WTC11 (cell line): ENCODE measurements at regions not wholly inside any gene's neighbourhood (a gene's known extent, or its start where the extent isn't known, plus 50 kb on each side); places are given as distances from the start of the nearest gene placed in this dataset.

Source experiments
- ATAC-seq: fragments of 200-7000 bp; cut with Tn5 transposase; 2 replicates; pipeline ENCODE4 v1.10.0; 2021; ENCODE audit warnings: mild to moderate bottlenecking, moderate library complexity
- CTCF ChIA-PET: fragments of 300-600 bp; sonication (Branson Sonifier 250); formaldehyde crosslinking; loops from one replicate; lab custom pipeline; 2021; ENCODE audit warnings: antibody characterized with exemption; lab: Charles Lee
- POLR2A ChIA-PET: fragments of 350-600 bp; sonication (Branson Sonifier 250); formaldehyde crosslinking; loops from one replicate; lab custom pipeline; 2021; ENCODE audit warnings: antibody characterized with exemption; lab: Charles Lee
- DNase-seq: peaks from one replicate; pipeline ENCODE4 v3.0.0; 2021; ENCODE audit warnings: low spot score
- H3K27ac Mint-ChIP-seq: 2 replicates; pipeline ENCODE4 v1.8.0; 2021; ENCODE audit warnings: mixed read lengths
- H3K27me3 Mint-ChIP-seq: 2 replicates; pipeline ENCODE4 v1.8.0; 2021; ENCODE audit warnings: low read depth, mild to moderate bottlenecking, moderate library complexity, mixed read lengths
- H3K36me3 Mint-ChIP-seq: 2 replicates; pipeline ENCODE4 v1.8.0; 2021; ENCODE audit warnings: mixed read lengths
- H3K4me1 Mint-ChIP-seq: 2 replicates; pipeline ENCODE4 v1.8.0; 2022; ENCODE audit warnings: mixed read lengths
- H3K4me3 Mint-ChIP-seq: 2 replicates; pipeline ENCODE4 v1.8.0; 2021; ENCODE audit warnings: mild to moderate bottlenecking, moderate library complexity, mixed read lengths
- H3K9me3 Mint-ChIP-seq: 2 replicates; pipeline ENCODE4 v1.8.0; 2021; ENCODE audit warnings: mixed read lengths
- EMX1 ChIP-seq: fragments of 250-450 bp; sonication (Bioruptor Pico); IDR thresholded peaks from 2 replicates; pipeline ENCODE4 v1.8.0; 2021; ENCODE audit warnings: mild to moderate bottlenecking
- GTF2I ChIP-seq: fragments of 250-450 bp; sonication (Bioruptor Pico); conservative IDR thresholded peaks from 2 replicates; pipeline ENCODE4 v1.4.0; 2021; ENCODE audit warnings: mild to moderate bottlenecking
- HMGA2 ChIP-seq: fragments of 250-450 bp; sonication (Bioruptor Pico); IDR thresholded peaks from 2 replicates; pipeline ENCODE4 v1.4.0; 2021; ENCODE audit warnings: mild to moderate bottlenecking, moderate library complexity
- JAZF1 ChIP-seq: fragments of 250-450 bp; sonication (Bioruptor Pico); IDR thresholded peaks from 2 replicates; pipeline ENCODE4 v1.9.0; 2021; ENCODE audit warnings: moderate library complexity, mild to moderate bottlenecking, inconsistent platforms
- KAT7 ChIP-seq: sonication (generic); formaldehyde crosslinking; IDR thresholded peaks from 2 replicates; pipeline ENCODE4 v1.8.1; 2023; ENCODE audit warnings: missing genetic modification reagents, mild to moderate bottlenecking, borderline replicate concordance
- NR3C1 ChIP-seq: sonication (generic); formaldehyde crosslinking; conservative IDR thresholded peaks from 2 replicates; pipeline ENCODE4 v1.8.1; 2023; ENCODE audit warnings: low read depth, mild to moderate bottlenecking, missing genetic modification reagents
- PRRX2 ChIP-seq: fragments of 250-450 bp; sonication (Bioruptor Pico); IDR thresholded peaks from 2 replicates; pipeline ENCODE4 v1.8.0; 2021; ENCODE audit warnings: mild to moderate bottlenecking
- RELA ChIP-seq: sonication (generic); formaldehyde crosslinking; IDR thresholded peaks from 2 replicates; pipeline ENCODE4 v1.8.1; 2022; ENCODE audit warnings: missing genetic modification reagents, mild to moderate bottlenecking, borderline replicate concordance
- SMAD3 ChIP-seq: sonication (generic); formaldehyde crosslinking; IDR thresholded peaks from 2 replicates; pipeline ENCODE4 v1.8.0; 2022; ENCODE audit warnings: missing genetic modification reagents, mild to moderate bottlenecking, borderline replicate concordance
- SMAD4 ChIP-seq: sonication (generic); formaldehyde crosslinking; IDR thresholded peaks from 2 replicates; pipeline ENCODE4 v1.8.0; 2022; ENCODE audit warnings: mild to moderate bottlenecking, missing genetic modification reagents
- TCF7 ChIP-seq: sonication (generic); formaldehyde crosslinking; IDR thresholded peaks from 2 replicates; pipeline ENCODE4 v1.8.0; 2022; ENCODE audit warnings: mild to moderate bottlenecking, low read depth, missing genetic modification reagents, moderate library complexity
- ZNF121 ChIP-seq: sonication (generic); formaldehyde crosslinking; IDR thresholded peaks from 2 replicates; pipeline ENCODE4 v1.8.0; 2023; ENCODE audit warnings: missing genetic modification reagents
- ZNF396 ChIP-seq: fragments of 250-450 bp; sonication (Bioruptor Pico); IDR thresholded peaks from 2 replicates; pipeline ENCODE4 v1.8.0; 2021; ENCODE audit warnings: mild to moderate bottlenecking, moderate library complexity, borderline replicate concordance
- TF ChIP-seq, protein P1 (sequence below): sonication (generic); formaldehyde crosslinking; IDR thresholded peaks from 2 replicates; pipeline ENCODE4 v1.8.0; 2022; ENCODE audit warnings: missing genetic modification reagents
- TF ChIP-seq, protein P2 (sequence below): sonication (generic); formaldehyde crosslinking; conservative IDR thresholded peaks from 2 replicates; pipeline ENCODE4 v1.8.1; 2023; ENCODE audit warnings: mild to moderate bottlenecking, low read depth, missing genetic modification reagents, moderate library complexity
- TF ChIP-seq, protein P3 (sequence below): sonication (generic); formaldehyde crosslinking; IDR thresholded peaks from 2 replicates; pipeline ENCODE4 v1.8.0; 2022; ENCODE audit warnings: mild to moderate bottlenecking, missing genetic modification reagents
- TF ChIP-seq, protein P4 (sequence below): sonication (generic); formaldehyde crosslinking; IDR thresholded peaks from 2 replicates; pipeline ENCODE4 v1.8.1; 2022; ENCODE audit warnings: missing genetic modification reagents, borderline replicate concordance
- TF ChIP-seq, protein P5 (sequence below): sonication (generic); formaldehyde crosslinking; IDR thresholded peaks from 2 replicates; pipeline ENCODE4 v1.8.0; 2023; ENCODE audit warnings: missing genetic modification reagents
- TF ChIP-seq, protein P6 (sequence below): sonication (generic); formaldehyde crosslinking; IDR thresholded peaks from 2 replicates; pipeline ENCODE4 v1.8.1; 2022; ENCODE audit warnings: low read depth, missing genetic modification reagents, borderline replicate concordance
- TF ChIP-seq, protein P7 (sequence below): fragments of 250-450 bp; sonication (Bioruptor Pico); IDR thresholded peaks from 2 replicates; pipeline ENCODE4 v1.8.0; 2021; ENCODE audit warnings: mild to moderate bottlenecking

DNA sequence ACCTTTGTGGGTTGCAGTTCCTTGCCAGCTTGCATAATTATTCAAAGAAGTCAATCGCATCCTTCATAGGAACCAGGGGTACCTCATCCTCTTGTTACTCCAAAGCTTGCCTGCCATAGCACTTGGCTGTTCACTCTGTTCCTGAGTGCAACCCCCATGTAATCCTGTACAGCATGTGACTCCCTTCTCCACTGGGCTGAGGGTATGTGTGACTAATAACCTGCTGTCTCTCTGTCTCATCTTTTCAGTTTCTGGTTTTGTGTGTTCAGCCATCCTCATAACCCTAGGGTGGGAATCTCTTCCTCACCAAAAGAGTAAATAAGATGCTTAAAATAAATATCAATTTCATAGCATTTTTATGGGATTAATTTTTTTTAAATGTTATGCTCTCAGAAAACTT, 351.9 kb downstream of the S1PR1 start:
- Mint-ChIP-seq H3K9me3 (peaks cover 4% of the 10 kb centered on the region; the same call in 1 of the 2 replicates), H3K27me3 (no peaks in the 10 kb centered on the region), H3K36me3 (no peaks in the 10 kb centered on the region), H3K4me1 (peaks cover 9% of the 10 kb centered on the region), H3K27ac (no peak overlapping the region), H3K4me3 (no peak overlapping the region)
- no peak for TF ChIP-seq SMAD3
- no peak for TF ChIP-seq SMAD4 (CRISPR knock-in tag)
- TF ChIP-seq, protein P1, sequence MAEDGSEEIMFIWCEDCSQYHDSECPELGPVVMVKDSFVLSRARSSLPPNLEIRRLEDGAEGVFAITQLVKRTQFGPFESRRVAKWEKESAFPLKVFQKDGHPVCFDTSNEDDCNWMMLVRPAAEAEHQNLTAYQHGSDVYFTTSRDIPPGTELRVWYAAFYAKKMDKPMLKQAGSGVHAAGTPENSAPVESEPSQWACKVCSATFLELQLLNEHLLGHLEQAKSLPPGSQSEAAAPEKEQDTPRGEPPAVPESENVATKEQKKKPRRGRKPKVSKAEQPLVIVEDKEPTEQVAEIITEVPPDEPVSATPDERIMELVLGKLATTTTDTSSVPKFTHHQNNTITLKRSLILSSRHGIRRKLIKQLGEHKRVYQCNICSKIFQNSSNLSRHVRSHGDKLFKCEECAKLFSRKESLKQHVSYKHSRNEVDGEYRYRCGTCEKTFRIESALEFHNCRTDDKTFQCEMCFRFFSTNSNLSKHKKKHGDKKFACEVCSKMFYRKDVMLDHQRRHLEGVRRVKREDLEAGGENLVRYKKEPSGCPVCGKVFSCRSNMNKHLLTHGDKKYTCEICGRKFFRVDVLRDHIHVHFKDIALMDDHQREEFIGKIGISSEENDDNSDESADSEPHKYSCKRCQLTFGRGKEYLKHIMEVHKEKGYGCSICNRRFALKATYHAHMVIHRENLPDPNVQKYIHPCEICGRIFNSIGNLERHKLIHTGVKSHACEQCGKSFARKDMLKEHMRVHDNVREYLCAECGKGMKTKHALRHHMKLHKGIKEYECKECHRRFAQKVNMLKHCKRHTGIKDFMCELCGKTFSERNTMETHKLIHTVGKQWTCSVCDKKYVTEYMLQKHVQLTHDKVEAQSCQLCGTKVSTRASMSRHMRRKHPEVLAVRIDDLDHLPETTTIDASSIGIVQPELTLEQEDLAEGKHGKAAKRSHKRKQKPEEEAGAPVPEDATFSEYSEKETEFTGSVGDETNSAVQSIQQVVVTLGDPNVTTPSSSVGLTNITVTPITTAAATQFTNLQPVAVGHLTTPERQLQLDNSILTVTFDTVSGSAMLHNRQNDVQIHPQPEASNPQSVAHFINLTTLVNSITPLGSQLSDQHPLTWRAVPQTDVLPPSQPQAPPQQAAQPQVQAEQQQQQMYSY = no peak
- no peak for TF ChIP-seq ZNF396
- TF ChIP-seq NR3C1 (CRISPR knock-in tag) = no peak
- TF ChIP-seq PRRX2 (CRISPR knock-in tag) = no peak
- TF ChIP-seq, protein P2, sequence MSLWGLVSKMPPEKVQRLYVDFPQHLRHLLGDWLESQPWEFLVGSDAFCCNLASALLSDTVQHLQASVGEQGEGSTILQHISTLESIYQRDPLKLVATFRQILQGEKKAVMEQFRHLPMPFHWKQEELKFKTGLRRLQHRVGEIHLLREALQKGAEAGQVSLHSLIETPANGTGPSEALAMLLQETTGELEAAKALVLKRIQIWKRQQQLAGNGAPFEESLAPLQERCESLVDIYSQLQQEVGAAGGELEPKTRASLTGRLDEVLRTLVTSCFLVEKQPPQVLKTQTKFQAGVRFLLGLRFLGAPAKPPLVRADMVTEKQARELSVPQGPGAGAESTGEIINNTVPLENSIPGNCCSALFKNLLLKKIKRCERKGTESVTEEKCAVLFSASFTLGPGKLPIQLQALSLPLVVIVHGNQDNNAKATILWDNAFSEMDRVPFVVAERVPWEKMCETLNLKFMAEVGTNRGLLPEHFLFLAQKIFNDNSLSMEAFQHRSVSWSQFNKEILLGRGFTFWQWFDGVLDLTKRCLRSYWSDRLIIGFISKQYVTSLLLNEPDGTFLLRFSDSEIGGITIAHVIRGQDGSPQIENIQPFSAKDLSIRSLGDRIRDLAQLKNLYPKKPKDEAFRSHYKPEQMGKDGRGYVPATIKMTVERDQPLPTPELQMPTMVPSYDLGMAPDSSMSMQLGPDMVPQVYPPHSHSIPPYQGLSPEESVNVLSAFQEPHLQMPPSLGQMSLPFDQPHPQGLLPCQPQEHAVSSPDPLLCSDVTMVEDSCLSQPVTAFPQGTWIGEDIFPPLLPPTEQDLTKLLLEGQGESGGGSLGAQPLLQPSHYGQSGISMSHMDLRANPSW (CRISPR knock-in tag) = no peak
- TF ChIP-seq, protein P3, sequence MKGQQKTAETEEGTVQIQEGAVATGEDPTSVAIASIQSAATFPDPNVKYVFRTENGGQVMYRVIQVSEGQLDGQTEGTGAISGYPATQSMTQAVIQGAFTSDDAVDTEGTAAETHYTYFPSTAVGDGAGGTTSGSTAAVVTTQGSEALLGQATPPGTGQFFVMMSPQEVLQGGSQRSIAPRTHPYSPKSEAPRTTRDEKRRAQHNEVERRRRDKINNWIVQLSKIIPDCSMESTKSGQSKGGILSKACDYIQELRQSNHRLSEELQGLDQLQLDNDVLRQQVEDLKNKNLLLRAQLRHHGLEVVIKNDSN = no peak
- no peak for TF ChIP-seq RELA (CRISPR knock-in tag)
- TF ChIP-seq JAZF1 (CRISPR knock-in tag) = no peak
- no peak for TF ChIP-seq ZNF121 (CRISPR knock-in tag)
- TF ChIP-seq, protein P4, sequence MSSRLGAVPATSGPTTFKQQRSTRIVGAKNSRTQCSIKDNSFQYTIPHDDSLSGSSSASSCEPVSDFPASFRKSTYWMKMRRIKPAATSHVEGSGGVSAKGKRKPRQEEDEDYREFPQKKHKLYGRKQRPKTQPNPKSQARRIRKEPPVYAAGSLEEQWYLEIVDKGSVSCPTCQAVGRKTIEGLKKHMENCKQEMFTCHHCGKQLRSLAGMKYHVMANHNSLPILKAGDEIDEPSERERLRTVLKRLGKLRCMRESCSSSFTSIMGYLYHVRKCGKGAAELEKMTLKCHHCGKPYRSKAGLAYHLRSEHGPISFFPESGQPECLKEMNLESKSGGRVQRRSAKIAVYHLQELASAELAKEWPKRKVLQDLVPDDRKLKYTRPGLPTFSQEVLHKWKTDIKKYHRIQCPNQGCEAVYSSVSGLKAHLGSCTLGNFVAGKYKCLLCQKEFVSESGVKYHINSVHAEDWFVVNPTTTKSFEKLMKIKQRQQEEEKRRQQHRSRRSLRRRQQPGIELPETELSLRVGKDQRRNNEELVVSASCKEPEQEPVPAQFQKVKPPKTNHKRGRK (CRISPR knock-in tag) = no peak
- TF ChIP-seq, protein P5, sequence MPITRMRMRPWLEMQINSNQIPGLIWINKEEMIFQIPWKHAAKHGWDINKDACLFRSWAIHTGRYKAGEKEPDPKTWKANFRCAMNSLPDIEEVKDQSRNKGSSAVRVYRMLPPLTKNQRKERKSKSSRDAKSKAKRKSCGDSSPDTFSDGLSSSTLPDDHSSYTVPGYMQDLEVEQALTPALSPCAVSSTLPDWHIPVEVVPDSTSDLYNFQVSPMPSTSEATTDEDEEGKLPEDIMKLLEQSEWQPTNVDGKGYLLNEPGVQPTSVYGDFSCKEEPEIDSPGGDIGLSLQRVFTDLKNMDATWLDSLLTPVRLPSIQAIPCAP (CRISPR knock-in tag) = no peak
- TF ChIP-seq KAT7 (CRISPR knock-in tag) = no peak
- no peak for TF ChIP-seq EMX1 (CRISPR knock-in tag)
- TF ChIP-seq, protein P6, sequence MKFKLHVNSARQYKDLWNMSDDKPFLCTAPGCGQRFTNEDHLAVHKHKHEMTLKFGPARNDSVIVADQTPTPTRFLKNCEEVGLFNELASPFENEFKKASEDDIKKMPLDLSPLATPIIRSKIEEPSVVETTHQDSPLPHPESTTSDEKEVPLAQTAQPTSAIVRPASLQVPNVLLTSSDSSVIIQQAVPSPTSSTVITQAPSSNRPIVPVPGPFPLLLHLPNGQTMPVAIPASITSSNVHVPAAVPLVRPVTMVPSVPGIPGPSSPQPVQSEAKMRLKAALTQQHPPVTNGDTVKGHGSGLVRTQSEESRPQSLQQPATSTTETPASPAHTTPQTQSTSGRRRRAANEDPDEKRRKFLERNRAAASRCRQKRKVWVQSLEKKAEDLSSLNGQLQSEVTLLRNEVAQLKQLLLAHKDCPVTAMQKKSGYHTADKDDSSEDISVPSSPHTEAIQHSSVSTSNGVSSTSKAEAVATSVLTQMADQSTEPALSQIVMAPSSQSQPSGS (CRISPR knock-in tag) = no peak
- TF ChIP-seq TCF7 (CRISPR knock-in tag) = no peak
- no peak for TF ChIP-seq HMGA2
- no peak for TF ChIP-seq GTF2I
- TF ChIP-seq, protein P7, sequence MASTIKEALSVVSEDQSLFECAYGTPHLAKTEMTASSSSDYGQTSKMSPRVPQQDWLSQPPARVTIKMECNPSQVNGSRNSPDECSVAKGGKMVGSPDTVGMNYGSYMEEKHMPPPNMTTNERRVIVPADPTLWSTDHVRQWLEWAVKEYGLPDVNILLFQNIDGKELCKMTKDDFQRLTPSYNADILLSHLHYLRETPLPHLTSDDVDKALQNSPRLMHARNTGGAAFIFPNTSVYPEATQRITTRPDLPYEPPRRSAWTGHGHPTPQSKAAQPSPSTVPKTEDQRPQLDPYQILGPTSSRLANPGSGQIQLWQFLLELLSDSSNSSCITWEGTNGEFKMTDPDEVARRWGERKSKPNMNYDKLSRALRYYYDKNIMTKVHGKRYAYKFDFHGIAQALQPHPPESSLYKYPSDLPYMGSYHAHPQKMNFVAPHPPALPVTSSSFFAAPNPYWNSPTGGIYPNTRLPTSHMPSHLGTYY (CRISPR knock-in tag) = no peak
- ATAC-seq (no peak), DNase-seq (no peak)
- ChIA-PET CTCF (no interaction called here), POLR2A (no interaction called here)
